ENCODE measurements at regions not wholly inside any gene's neighbourhood (a gene's known extent, or its start where the extent isn't known, plus 50 kb on each side); places are given as distances from the start of the nearest gene placed in this dataset.
A peak's percentile ranks its signal among the peaks of the same experiment; 100 is the strongest.
"Not testable (repeated sequence)": the region's sequence is repeated elsewhere in the genome, so short reads cannot be mapped to it uniquely, and the experiment has no call there.

- no peaks in the 10 kb centered on the region for H3K9me3 ChIP-seq (ENCODE audit: control insufficient read depth in 4 of 4, low read length in 3 of 4)
- peak; percentile 41 for TF ChIP-seq MAX (IDR thresholded peaks at IDR 0.05)
- no peak for TF ChIP-seq TAF1 (conservative IDR thresholded peaks at IDR 0.05)
- TF ChIP-seq FOXA1 (IDR thresholded peaks at IDR 0.05) = no peak
- H3K9ac ChIP-seq (ENCODE audit: low read depth in 1 of 2, low read length in 2 of 2) = no peak overlapping the region
- no peak for DNase-seq (ENCODE audit: low spot score)
- H3K4me3 ChIP-seq (ENCODE audit: low read depth in 1 of 3, low read length in 3 of 3) = no peak overlapping the region
- 85% methylated on average over 1 of the region's 1 CpG for WGBS
- peaks cover 0 to 2% (median 0%) of the 10 kb centered on the region in 4 donors for H3K27me3 ChIP-seq (ENCODE audit: control insufficient read depth in 4 of 4, insufficient read depth in 4 of 4, low read length in 3 of 4)
- H3K27ac ChIP-seq (ENCODE audit: low read depth in 1 of 2, low read length in 2 of 2) = no peak overlapping the region
- H3K4me1 ChIP-seq (ENCODE audit: control insufficient read depth in 4 of 4, insufficient read depth in 4 of 4, low read length in 3 of 4) = peaks cover 0 to 2% (median 0%) of the 10 kb centered on the region in 4 donors
- no peaks in the 10 kb centered on the region for H3K36me3 ChIP-seq (ENCODE audit: control insufficient read depth in 4 of 4, insufficient read depth in 3 of 4, low read depth in 1 of 4, low read length in 3 of 4)
These were observed 91.8 kb upstream of the CD44 start for GRCh38 chr11:35047179-35047578.

GRCh38 chr11:35047769-35048168 lies 91.2 kb upstream of the CD44 start:
- no peak for DNase-seq (ENCODE audit: low spot score)
- TF ChIP-seq NR2F2 (IDR thresholded peaks at IDR 0.05) (no peak), HNF4A (conservative IDR thresholded peaks at IDR 0.05) (no peak), GABPA (IDR thresholded peaks at IDR 0.05 in 1 of 2, conservative IDR thresholded peaks at IDR 0.05 in 1 of 2) (no peak), EGR1 (IDR thresholded peaks at IDR 0.05; ENCODE audit: low read depth in 2 of 2) (no peak), MAX (IDR thresholded peaks at IDR 0.05) (no peak), SP1 (IDR thresholded peaks at IDR 0.05) (no peak), RXRA (IDR thresholded peaks at IDR 0.05) (no peak), RAD21 (IDR thresholded peaks at IDR 0.05) (no peak), TAF1 (conservative IDR thresholded peaks at IDR 0.05) (no peak), FOXA2 (IDR thresholded peaks at IDR 0.05) (no peak), HNF4G (IDR thresholded peaks at IDR 0.05) (no peak)
- H3K4me3 ChIP-seq (ENCODE audit: low read depth in 1 of 3, low read length in 3 of 3) = no peak overlapping the region
- no peaks in the 10 kb centered on the region for H3K27me3 ChIP-seq (ENCODE audit: control insufficient read depth in 4 of 4, insufficient read depth in 4 of 4, low read length in 3 of 4)
- no peak overlapping the region for H3K9ac ChIP-seq (ENCODE audit: low read depth in 1 of 2, low read length in 2 of 2)
- H3K4me1 ChIP-seq (ENCODE audit: control insufficient read depth in 4 of 4, insufficient read depth in 4 of 4, low read length in 3 of 4) = peaks cover 0 to 2% (median 0%) of the 10 kb centered on the region in 4 donors
- WGBS = 78% methylated on average over 2 of the region's 2 CpGs
- H3K9me3 ChIP-seq (ENCODE audit: control insufficient read depth in 4 of 4, low read length in 3 of 4) = no peaks in the 10 kb centered on the region
- no peak overlapping the region for H3K27ac ChIP-seq (ENCODE audit: low read depth in 1 of 2, low read length in 2 of 2)
- H3K36me3 ChIP-seq (ENCODE audit: control insufficient read depth in 4 of 4, insufficient read depth in 3 of 4, low read depth in 1 of 4, low read length in 3 of 4) = no peaks in the 10 kb centered on the region

- H3K9me3 ChIP-seq (ENCODE audit: control insufficient read depth in 4 of 4, low read length in 3 of 4); H3K36me3 ChIP-seq (ENCODE audit: control insufficient read depth in 4 of 4, insufficient read depth in 3 of 4, low read depth in 1 of 4, low read length in 3 of 4); H3K9ac ChIP-seq (ENCODE audit: low read depth in 1 of 2, low read length in 2 of 2); DNase-seq (ENCODE audit: low spot score); H3K27ac ChIP-seq (ENCODE audit: low read depth in 1 of 2, low read length in 2 of 2); H3K4me3 ChIP-seq (ENCODE audit: low read depth in 1 of 3, low read length in 3 of 3); H3K4me1 ChIP-seq (ENCODE audit: control insufficient read depth in 4 of 4, insufficient read depth in 4 of 4, low read length in 3 of 4); H3K27me3 ChIP-seq (ENCODE audit: control insufficient read depth in 4 of 4, insufficient read depth in 4 of 4, low read length in 3 of 4): not testable (repeated sequence)
- WGBS = 62% methylated on average over 3 of the region's 3 CpGs
These were observed 90.6 kb upstream of the CD44 start for GRCh38 chr11:35048346-35048745.

- Histone ChIP-seq H3K27ac (ENCODE audit: low read depth in 1 of 2, low read length in 2 of 2) (no peak overlapping the region), H3K36me3 (ENCODE audit: control insufficient read depth in 4 of 4, insufficient read depth in 3 of 4, low read depth in 1 of 4, low read length in 3 of 4) (no peaks in the 10 kb centered on the region), H3K4me1 (ENCODE audit: control insufficient read depth in 4 of 4, insufficient read depth in 4 of 4, low read length in 3 of 4) (peaks cover 0 to under 1% (median 0%) of the 10 kb centered on the region in 4 donors), H3K27me3 (ENCODE audit: control insufficient read depth in 4 of 4, insufficient read depth in 4 of 4, low read length in 3 of 4) (no peaks in the 10 kb centered on the region), H3K9ac (ENCODE audit: low read depth in 1 of 2, low read length in 2 of 2) (no peak overlapping the region), H3K9me3 (ENCODE audit: control insufficient read depth in 4 of 4, low read length in 3 of 4) (no peaks in the 10 kb centered on the region), H3K4me3 (ENCODE audit: low read depth in 1 of 3, low read length in 3 of 3) (no peak overlapping the region)
- no peak for DNase-seq (ENCODE audit: low spot score)
- 71% methylated on average over 4 of the region's 4 CpGs for WGBS
- TF ChIP-seq TAF1 (conservative IDR thresholded peaks at IDR 0.05) = no peak
These were observed 89.0 kb upstream of the CD44 start for GRCh38 chr11:35049859-35050531.
